ENCODE measurements at regions not wholly inside any gene's neighbourhood (a gene's known extent, or its start where the extent isn't known, plus 50 kb on each side); places are given as distances from the start of the nearest gene placed in this dataset.

GRCh38 chr2:236975766-236976165, 109.9 kb upstream of the COPS8 start (continued):
- TF ChIP-seq KDM5A (IDR thresholded peaks at IDR 0.05; ENCODE audit: low read length) (no peak), MAX (IDR thresholded peaks at IDR 0.05) (no peak), SIN3A (conservative IDR thresholded peaks at IDR 0.05 in 1 of 2, IDR thresholded peaks at IDR 0.05 in 1 of 2; ENCODE audit: low read depth in 1 of 2, low read length in 2 of 2) (no peak), CTBP2 (IDR thresholded peaks at IDR 0.05; ENCODE audit: borderline replicate concordance, insufficient read depth, insufficient read length, low read length) (no peak), KDM1A (IDR thresholded peaks at IDR 0.05; ENCODE audit: borderline replicate concordance, low read length) (no peak)

Data from H1 (cell line).